ENCODE measurements at regions not wholly inside any gene's neighbourhood (a gene's known extent, or its start where the extent isn't known, plus 50 kb on each side); places are given as distances from the start of the nearest gene placed in this dataset.
"Not testable (repeated sequence)": the region's sequence is repeated elsewhere in the genome, so short reads cannot be mapped to it uniquely, and the experiment has no call there.

DNA sequence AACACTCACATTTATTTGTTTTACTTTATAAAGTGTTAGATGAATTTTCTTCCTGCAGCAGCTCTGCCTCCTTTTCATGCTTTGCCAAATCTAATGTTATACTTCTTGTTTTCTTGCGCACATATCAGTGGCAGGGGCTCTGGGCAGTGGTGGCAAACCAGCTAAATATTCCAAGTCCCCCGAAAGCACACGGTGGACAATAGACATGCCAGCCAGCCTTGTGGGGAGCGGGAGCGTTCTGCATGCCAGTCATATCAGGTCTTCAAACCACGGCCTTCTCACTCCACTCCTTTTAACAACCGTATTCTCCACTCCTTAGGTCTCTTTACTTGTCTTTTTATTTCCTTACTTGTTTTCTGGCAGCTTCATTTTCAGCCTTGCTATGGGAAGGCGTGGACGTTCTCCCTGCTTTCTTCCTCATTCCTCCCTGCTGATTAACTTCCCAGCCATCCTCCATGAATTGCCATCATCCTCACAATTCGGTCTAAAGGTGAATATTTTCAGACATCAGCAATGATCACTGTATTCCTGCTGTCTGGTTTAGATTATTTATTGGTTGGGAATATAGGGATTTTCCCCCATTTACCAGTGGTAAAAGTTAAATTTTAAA is 77.1 kb upstream of the WASF3 start:
- ATAC-seq (no peak), DNase-seq (ENCODE audit: low spot score) (no peak)
- intact Hi-C loops (cut with DNase I) = no loop called here

DNA sequence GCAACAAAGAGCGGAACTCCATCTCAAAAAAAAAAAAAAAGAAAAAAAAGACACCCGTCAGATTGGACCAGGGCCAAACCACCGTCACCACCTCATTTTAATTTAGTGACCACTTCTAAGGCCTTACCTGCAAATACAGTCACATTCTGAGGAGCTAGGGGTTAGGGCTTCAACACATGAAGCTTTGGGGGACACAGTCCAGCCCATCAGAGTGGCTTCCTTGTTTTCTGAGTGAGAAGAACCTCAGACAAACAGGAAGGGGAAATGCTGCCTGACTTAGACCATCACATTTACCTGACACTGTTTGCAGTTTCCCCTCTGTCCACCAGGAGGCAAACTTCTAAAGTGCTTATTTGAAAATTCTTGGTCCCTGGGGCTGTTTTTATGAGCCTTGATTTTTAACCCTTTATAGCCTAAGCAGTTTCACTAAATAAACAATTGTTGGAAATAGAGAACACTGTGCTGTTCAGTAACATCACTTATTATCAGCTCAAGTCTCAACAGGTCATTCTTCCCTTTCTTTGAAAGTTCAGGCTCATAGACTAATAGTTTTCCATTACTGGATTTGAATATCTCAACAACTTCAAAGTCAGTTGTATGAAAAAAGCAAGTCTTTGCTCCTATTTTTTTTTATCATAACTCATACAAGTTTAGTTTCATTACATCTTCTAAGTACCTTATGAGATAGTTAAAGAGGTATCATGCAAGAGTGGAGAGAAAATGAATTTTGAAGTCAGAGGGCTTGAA is 74.9 kb upstream of the WASF3 start:
- DNase-seq (ENCODE audit: low spot score) (no peak), ATAC-seq (peak; percentile 36)
- intact Hi-C loops (cut with DNase I) = no loop called here

DNA sequence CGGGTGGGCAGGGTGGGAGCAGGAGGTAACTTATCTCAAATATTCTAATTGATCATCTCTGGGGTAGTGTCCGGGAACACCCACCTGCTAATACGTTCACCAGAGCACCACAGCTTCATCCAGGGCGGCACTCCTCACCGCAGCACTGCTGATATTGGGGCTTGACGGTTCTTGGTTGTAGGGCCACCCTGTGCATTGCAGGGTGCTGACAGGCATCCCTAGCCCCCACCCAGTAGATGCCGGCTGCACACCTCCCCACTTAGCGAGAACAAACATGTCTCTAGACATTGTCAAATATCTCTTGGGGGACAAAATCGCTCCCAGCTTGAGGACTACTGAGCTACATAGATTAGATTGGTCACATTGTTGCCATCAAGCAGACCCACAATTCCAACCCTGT is 73.9 kb upstream of the WASF3 start:
- ATAC-seq (no peak), DNase-seq (ENCODE audit: low spot score) (no peak)
- intact Hi-C loops (cut with DNase I) = no loop called here

DNA sequence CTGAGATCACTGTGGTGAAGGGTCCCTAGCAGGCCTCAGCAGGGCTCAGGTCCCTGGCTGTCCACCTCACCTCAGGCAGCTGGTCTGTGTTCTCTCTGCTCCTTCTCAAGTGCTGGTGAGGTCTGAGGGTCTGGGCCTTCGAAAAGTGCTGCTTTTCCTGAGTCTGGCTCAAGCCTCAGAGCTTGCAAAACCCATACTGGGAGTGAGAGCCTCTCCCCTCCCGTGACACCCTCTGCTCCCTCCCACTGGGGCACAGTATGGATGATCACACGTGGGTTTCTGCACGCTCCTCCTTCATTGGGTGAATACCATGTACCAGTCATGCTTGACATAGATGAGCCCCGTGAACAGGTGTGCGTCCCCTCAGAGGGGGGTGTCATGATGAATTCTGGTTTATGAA is 73.3 kb upstream of the WASF3 start:
- intact Hi-C loops (cut with DNase I) = no loop called here
- ATAC-seq = no peak

DNA sequence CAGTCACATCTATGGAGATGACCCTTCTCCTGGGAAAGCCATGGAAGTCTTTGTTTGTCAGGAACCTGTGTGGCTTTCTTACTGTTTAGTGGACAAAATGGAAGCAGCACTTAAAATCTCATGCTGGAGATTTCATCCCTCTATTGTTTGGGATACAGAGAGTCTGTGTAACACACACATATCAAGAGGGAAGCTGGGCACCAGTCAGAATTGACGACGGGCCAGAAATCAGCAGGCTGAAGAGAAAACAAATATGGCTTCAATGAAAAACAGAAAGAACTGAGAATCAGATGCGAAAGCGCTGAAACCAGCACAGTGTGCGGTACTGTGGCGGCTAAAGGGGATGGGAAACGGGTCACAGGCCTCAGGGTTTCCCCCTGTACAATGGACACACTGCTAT is 72.2 kb upstream of the WASF3 start:
- ATAC-seq (no peak), DNase-seq (ENCODE audit: low spot score) (no peak)
- intact Hi-C loops (cut with DNase I) = no loop called here

More for the DNA sequence above, 73.3 kb upstream of the WASF3 start:
- no peak for DNase-seq (ENCODE audit: low spot score)

DNA sequence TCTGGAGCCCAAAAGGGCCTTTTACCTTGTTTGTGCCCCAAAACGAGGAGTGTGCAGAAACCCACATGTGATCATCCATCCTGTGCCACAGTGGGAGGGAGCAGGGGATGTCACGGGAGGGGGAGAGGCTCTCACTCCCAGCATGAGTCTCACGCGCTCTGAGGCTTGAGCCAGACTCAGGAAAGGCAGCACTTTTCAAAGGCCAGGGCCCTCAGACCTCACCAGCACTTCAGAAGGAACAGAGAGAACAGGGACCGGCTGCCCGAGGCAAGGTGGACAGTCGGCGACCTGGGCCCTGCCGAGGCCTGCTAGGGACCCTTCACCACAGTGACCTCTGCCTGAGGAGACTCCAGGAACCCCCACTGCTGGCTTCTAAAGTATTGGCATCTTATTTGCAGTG is 71.7 kb upstream of the WASF3 start:
- intact Hi-C loops (cut with DNase I) = no loop called here
- no peak for DNase-seq (ENCODE audit: low spot score)
- ATAC-seq = peak; percentile 44

DNA sequence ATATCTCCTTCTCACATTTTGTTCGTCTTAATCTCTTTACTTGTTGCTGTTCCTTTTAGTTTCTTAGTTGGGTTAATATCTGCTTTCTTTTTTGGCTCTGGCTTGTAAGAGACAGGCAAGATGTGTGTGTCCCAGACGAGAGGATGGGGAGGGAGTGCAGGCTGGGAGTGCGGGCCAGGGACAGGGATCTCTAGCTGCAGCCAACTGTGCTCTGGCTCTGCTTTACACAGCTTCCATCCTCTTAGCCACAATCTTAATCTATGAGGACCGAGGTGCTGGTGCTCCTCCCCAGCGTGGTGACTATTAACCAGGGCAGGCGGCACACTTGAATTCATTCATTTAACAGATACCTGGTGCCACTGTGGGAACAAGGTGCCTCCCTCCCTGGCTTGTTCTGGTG is 70.9 kb upstream of the WASF3 start:
- DNase-seq (ENCODE audit: low spot score) (no peak), ATAC-seq (peak; percentile 53)
- intact Hi-C loops (cut with DNase I) = no loop called here

DNA sequence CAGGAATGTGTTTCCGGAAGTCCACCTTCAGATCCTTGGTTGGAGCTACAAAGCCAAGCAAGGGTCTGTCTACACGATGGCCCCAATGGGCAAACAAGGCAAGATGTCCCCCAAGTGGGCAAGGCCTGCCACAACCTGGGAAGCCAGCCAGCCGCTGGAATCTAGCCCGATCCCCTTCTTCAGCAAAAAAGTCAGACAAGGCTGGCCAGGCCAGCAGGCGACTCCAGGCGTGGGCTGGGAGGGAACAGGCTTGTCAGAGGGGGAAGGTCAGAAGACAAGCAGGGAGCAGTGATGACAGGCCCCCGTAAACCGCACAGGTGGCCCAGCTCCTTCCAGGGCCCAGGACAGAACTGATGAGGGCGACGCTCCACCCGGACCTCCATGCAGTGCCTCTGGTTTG is 69.7 kb upstream of the WASF3 start:
- DNase-seq (ENCODE audit: low spot score) (no peak), ATAC-seq (no peak)
- intact Hi-C loops (cut with DNase I) = no loop called here

DNA sequence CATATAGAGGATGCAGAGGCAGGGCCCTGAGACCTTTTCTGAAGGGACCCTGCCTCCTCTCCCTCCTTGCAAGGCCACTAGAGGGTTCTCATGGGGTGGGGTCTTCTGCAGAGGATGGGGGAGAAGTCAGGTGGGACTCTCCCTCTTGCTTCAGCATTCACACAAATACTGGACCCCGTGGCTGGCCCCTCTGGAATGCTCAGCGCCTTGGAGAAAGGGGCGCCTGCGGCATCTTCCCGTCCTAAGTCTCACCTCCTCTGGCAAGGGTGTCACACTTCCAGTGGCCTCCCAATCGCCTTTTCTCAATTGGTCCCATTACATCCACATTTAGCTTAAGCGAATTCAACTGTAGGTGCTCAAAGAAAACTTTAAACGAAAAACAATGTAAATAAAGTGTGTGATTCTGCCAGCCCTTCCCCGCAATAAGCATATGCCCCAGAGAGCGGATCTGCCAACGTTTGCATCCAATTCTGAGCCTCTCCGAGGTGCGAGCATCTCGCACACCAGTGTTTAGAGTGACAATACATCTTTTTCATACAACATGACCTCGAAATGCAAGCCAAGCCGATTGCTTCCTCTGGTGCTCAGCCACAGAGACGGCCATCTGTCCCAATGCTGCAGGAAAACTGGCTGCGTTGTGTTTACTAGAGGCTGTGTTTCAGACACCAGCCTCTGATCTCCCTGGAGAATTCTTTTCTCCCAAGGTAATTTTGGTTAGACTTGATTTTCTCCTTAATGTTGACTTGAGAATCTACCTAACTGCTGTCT is 69.1 kb upstream of the WASF3 start:
- intact Hi-C loops (cut with DNase I) = no loop called here
- ATAC-seq (no peak), DNase-seq (ENCODE audit: low spot score) (no peak)

DNA sequence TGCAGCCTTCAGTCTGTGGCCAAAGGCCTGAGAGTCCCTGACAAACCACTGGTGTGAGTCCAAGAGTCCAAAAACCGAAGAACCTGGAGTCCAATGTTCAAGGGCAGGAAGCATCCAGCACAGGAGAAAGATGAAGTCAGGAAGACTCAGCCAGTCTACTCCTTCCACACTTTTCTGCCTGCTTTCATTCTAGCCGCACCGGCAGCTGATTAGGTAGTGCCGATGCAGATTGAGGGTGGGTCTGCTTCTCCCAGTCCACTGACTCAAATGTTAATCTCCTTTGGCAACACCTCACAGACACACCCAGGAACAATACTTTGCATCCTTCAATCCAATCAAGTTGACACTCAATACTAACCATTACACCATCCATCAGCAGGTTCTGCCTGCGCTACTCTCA is 65.2 kb upstream of the WASF3 start:
- DNase-seq (ENCODE audit: low spot score); ATAC-seq; intact Hi-C loops (cut with DNase I): not testable (repeated sequence)

DNA sequence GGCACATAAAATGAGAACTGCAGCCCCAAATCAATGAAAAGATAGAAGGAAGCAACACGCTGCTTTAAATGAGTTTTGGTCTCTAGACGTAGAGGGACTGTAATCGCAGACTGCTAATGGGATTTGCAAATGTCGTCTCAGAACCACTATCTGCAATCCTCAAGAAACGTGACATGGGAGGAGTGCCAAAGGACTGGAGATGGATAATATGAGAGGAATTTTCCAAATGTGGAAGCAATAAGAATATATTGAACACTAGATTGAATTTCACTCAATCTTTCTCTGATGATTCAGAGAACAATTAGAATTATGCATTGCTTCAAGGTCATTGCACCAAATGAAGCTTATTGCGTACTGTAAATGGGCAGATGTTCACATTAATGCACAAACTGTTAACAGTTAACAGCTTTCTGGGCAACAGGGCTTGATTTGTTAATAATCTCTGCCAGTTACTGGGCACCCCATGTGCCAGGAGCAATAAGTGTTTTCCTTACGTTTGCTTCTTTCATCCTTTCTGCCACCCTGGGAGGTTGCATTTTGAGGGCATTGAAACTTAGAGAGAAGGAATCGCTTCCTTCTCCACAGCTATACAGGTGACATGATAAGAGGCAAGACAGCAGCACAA is 62.8 kb upstream of the WASF3 start:
- intact Hi-C loops (cut with DNase I) = no loop called here
- ATAC-seq (no peak), DNase-seq (ENCODE audit: low spot score) (no peak)

DNA sequence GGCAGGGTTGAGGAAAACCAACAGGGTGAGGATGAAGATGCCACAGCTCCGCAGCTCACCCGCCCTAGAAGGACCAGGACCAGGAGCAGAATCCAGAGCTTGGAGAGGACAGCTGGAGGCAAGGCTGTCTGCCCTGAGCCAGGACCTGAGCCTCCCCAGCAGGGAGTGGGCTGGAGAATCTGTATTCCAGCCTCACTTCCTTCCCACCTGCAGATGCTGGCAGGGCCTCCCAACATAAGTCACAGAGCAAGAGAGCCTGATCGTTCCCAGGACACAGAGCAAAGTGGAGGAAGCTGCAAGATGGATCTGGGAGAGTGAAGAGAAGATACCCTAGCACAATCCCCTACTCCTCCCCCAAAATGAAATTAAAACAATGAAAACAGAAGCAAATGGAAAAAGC is 61.7 kb upstream of the WASF3 start:
- ATAC-seq (no peak), DNase-seq (ENCODE audit: low spot score) (no peak)
- intact Hi-C loops (cut with DNase I) = no loop called here

DNA sequence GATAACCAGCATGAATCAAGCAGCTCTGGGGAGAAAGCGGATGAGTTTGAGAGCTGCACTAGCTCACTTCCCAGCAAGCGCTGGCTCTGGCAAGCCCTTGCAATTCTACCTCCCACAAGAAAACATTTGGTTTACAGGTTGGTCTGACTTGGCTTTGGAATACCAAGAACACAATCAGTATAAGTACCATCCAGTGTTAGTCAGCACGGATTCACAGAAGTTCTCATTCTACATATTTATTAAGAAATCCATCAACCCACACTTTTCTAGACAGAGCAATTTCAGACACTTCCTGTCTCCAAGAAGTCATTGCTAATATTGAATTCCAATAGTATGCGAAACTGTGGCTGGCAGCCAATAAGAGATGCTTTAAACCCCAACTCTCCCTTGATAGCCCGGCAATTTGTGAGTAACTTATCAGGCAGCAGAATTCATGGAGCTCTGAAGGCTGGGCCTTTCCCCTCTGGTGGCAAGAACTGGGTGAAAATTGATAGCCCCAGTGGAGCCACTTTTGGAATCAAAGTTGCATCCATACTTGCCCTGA is 59.4 kb upstream of the WASF3 start:
- intact Hi-C loops (cut with DNase I) = no loop called here
- DNase-seq (ENCODE audit: low spot score) (no peak), ATAC-seq (peak; percentile 26)

DNA sequence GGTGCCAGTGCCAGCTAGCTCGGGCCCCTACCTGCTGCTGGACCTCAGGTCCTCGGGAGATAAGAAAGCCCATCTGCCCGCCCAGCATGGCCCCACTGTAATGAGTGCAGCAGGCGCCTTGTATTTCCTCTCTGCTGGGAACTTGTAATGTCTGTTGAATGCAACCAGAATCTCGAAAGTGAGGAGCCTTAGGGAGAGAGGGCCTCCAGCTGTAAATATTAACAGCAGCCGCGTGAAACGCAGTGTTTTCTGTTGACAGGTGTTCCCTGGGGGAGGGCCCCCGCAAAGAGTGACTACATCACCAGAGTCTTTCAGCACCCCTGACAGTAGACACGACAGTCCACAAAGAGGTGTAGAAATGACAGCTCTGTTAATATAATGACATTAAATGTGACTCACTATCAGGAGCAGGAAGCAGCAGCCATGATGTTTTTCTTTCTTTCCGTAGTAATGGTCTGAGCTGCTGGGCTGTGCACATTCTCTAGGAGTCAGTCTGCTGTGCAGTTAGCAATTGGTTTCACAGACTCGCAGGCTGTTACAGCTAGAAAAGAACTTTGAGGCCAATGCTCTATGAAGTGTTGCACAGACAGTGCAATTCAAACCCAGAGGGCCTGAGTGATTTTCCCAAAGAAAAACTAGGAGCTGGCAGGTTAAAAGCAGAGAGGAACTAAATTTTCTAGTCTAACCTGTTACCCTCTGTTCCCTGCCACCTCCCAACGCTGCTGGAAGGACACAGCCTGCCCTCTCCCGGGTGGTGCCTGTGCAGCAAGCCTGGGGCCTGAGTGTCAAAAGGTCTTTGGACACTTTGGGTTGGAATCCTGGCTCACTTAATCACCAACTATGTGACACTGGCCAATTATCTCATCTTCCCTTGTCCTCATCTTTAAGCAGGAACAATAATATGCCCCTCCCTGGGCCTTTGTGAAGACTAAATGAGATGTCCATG is 58.6 kb upstream of the WASF3 start:
- ATAC-seq (no peak), DNase-seq (ENCODE audit: low spot score) (no peak)
- intact Hi-C loops (cut with DNase I) = no loop called here

DNA sequence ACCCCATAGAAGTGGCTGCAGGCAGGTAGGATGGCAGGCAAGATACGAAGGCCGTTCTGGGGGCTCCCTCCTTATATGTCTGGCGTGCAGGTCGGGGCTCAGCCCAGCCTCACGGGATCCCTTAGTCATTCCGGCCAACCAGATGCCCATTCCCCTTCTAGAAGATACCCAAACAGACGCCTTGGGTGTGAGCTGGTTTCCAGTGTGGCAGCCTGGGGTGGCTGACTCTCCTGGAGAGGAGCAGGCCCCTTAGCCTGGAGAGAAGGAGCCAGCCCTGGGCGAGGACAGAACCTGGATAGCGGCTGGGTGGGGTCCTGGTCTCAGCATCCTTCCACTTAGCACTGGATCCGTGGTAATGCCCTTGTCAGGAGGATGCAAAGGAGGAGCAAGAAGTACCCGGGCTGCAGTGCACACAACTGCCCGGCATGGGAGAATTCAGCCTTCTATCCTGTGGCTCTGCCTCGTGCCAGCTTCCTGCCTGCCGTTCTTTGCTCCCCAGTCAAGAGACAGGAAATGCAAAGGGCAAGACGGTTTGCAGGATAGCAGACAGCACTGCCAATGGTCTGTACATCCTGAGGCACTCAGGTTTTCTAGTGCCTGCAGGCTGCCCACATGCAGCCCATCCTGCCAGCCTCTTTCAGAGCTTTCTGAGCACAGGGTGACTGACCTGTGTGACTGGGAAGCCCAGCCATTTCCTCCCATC is 56.7 kb upstream of the WASF3 start:
- intact Hi-C loops (cut with DNase I) = no loop called here
- ATAC-seq = no peak

DNA sequence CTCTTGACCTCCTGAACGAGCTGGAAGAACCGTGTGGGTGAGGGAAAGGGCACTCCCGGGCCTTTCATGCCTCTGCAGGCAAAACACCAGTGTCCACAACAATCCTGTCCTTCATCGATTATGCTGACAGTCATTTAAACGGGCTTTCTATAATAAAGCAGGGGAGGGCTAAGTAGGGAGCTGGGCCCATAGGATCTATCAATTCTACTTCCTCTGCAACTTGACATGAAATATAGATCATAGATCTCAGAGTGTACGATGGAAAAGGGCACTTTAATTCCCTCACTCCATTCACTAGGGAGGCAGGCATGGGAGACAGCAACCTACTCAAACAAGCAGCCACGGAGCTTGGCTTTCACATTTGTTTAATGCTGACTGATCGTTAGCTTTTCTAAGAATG is 55.8 kb upstream of the WASF3 start:
- intact Hi-C loops (cut with DNase I) = no loop called here
- DNase-seq (ENCODE audit: low spot score) (no peak), ATAC-seq (no peak)

More for the DNA sequence above, 56.7 kb upstream of the WASF3 start:
- no peak for DNase-seq (ENCODE audit: low spot score)

DNA sequence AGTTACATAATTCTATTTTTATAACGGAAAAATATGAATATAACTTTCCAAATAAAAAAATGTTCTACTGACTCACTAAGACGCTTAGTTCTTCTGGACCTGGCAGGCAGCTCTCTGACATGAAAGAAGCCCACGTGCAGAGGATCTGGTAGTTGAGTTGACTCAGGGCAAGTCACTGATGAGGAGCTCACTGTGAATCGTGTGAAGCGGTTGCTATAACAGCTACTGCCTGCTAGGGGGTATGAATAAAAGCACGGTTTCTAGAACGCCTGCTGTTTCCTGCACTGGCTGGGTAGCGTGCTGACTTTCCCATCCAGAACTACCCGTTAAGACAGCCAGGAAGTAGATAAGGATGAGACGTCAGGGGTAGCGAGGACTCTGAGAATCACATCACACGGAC is 54.7 kb upstream of the WASF3 start:
- no peak for DNase-seq (ENCODE audit: low spot score)
- peak; percentile 52 for ATAC-seq
- intact Hi-C loops (cut with DNase I) = no loop called here
